NCI-H1092 treated with DMSO at 0.1 percent for 48 hours (cell line): ENCODE measurements at regions not wholly inside any gene's neighbourhood (a gene's known extent, or its start where the extent isn't known, plus 50 kb on each side); places are given as distances from the start of the nearest gene placed in this dataset.

Experiments used
- DNase-seq: peaks from one replicate; lab custom pipeline; 2025; lab: John Stamatoyannopoulos, UW

DNA sequence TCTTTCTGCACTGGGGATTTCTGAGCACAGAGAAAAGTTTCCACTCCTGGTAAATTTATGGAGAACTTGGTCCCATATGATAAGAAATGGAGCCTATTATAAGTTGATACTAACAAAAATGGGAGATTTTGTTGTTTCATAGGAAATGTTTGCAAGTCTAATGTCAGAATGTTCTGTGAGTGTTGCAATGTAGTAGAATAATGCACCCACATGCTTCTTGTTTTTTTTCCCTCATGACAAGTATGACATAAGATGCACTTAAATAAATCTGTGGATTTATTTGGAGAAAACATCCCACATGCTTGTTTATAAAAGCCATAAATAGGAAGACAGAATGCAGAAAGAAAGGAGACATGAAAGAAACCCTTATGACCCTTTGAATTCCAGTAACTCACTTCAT lies 50.8 kb upstream of the KCNJ6 start:
- no peak for DNase-seq

DNA sequence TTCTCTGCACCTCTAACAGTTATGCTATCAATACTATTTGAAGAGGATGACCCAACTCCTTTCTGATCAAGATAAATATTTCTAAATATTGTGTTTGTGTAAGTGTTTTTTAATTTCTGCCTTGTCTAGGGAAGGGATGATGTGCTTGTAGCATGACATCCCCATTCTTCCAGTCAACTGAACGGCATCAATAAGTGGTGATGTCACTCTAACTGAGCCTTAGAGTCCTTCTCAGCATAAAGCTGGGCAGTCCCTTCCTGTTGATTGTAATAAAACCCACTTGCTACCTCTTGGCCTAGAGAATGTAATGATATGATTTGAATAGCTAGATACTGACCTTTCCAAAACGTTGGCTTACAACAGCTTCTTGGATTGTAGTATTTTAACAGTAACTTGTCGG lies 52.5 kb upstream of the KCNJ6 start:
- DNase-seq, result no peak

DNA sequence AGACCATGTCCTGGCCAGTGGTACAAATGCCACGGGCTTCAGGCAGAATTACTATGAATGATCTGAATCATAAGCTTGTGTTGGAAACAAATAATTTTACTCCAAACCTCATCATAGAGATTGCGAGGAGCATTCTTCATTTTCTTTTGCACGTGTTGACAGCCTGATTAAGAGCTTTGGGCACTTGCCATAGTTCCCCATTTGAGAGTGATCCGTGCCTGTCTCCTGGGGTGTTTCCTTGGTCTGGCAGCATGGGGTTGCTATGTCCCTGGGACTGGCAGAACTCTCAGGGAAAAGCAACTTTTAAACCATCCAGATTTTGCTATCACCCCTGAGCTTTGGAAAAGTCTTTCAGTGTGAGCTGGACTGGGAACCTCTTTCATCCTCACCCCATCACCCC lies 54.3 kb upstream of the KCNJ6 start:
- DNase-seq, result no peak

DNA sequence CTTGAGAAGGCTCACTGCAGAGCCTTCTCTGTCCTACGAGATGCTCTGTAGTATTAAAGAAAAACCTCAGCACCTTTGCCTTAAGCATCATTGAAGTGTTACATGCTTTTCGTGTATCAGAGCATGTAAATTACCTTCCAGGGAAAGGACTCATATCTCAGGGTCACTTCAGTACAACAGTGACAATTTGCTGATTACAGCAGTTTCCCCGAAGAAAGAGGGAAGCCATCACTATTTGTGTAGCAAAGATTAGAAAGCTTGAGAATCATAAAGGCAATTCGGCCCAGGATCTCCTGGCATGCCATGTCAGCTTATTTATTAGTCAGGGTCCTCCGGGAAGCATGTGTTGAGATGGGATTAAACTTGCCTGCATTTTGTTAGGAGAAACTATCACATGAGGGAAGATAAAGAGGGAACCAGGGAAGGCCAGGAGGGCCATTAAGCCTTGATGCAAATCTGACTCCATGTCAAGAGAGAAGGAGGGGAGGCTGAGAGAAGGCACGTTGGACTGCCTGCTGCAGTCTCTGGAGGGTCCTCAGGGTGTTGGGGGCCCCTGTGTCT lies 55.2 kb upstream of the KCNJ6 start:
- DNase-seq, result no peak

DNA sequence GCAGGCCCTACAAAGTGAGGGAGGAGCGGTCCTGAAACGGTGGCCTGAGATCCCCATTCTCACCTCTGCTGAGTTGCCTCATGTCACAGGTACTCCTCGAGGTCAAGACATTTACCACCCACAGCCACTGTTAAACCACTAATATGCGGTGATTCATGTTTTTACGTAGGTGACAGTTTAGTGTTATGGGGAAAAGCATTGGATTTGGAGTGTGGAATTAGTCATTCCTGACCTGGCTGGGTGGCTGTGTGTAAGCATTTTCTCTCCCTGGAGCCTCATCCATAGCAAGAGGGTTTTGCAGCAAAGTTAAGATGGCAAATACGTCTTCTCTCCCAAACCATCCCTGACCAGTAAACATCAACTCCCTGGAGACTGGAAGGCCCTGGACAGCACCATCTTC lies 57.8 kb upstream of the KCNJ6 start:
- no peak for DNase-seq

DNA sequence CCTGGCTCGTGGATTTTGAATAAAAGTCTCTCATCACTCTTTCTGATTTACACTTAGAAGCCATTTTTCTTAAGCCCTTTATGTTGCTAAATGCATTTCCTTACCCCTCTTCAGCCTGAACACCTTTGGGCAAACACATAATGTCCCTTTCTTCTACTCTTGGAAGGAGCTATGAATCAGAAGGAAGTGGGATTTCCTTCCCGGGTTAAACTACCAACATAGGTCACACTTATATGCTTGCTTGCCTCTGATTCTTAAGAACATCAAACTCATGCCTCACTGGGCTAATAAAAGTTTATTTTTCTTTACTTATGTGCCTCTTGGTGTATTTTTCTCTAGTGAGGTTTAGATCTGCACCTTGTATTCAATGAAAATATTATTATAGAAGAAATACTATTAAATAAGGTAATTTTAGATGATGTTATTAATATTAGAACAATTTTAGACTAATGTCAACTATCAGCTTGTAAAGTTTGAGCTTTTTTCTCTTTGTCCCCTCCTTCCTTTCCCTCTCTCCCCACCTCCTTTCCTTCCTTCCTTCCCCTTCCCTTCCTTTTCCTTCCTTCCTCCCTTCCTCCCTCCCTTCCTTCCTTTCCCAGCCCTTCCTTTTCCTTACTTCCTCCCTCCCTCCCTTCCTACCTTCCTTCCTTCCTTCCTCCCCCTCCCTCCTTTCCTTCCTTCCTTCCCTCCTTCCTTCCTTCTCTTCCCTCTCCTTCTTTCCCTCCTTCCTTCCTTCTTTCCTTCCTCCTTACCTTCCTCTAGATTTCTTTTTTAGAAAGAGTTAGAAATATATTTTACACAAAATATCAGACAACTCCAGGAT lies 66.5 kb upstream of the KCNJ6 start:
- DNase-seq, result no peak

DNA sequence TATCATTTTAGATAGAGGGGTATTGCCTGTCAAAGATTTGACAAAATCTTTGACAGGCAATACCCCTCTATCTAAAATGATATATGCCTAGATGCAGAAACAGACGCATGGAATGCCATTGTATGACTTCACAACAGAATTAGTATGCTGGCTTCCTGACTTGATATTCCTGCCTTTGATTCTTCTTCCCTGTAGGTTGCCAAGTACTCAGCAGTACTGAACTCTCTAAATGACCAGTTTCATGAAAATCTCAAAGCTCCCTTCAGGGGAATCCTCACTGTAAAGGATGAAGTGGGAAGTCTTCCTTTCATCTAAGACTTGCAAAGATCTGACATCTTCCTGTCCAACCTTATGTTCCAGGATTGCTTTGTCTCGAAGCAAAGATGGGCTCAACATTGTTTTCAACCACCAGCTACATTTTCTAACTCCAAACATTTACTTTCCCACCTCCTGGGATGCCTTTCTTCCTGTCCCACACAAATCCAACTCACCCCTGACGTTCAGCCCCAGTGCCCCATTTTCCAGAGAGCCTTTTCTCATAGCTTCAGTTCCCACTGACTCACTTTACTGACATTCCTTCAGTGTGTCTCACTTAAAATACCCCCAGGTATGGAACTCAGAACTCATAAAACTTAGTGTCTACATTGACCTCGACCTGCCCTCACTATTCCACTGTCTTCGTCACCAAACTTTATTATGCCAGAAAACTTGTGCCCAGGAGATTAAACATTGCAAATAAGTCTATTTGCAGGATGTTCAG lies 67.3 kb upstream of the KCNJ6 start:
- no peak for DNase-seq

DNA sequence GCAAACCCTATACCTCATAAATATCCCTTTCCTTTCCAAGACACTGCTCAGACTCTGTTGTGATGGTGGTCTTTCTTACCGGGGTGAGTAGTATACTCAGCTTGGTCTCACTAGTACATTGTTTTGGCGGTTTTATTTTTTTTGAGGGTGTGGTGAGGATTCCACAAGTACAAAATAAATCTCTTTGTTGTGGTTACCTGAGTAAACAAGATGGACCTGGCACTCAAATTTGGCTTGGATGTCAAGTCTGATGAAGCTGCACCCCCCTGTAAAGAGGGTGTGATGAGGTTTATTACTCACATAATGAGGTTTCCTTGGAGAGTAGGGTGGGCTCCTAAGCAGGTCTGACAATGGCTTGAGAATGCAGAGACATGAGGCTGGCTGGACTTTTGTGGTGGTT lies 68.2 kb upstream of the KCNJ6 start:
- DNase-seq, result no peak

DNA sequence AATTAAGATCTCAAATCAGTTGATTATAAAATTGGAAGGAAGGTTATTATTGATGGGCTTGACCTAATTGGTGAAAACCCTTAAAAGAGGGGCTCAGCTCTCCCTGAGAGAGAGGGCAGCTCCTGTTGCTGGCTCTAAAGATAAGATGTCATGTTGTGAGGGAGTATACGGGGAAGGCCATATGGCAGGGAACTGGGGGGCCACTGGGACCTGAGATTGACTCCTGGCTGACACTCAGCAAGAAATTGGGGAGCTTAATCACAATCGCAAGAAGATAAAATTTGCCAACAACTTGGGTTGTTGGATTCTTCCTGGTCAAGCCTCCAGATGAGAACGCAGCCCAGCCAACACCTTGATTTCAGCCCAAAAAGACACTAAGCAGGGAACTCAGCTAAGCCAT lies 69.7 kb upstream of the KCNJ6 start:
- no peak for DNase-seq

DNA sequence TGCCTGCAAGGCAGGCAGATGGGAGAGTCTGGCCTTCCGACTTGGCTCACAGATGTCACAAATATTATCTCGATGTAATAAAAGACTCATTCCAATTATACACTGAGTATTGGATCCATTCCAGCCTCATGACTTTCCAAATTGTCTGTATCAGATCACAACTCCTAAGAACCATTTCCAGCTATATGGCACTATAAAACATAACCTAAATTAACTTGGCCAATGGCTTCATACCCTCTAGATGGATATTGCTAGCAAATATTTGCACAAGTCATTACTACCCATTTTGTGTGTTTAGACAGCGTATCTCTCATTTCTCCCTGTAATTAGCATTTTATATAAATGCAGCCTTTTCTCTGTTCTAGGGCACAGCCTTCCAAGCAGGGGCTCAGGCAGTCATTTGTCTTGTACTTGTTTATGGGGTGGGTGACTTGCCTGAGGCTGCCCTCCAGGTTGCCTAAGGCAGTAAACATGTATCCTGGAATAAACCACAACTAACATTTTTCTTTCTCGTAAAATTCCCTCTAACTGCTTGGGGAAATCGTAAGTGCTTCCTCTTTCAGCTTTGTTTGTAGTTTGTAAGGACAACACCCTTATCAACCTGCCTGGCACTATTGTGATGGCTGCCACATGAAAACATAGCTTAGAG lies 70.6 kb upstream of the KCNJ6 start:
- peak; percentile 100 for DNase-seq

DNA sequence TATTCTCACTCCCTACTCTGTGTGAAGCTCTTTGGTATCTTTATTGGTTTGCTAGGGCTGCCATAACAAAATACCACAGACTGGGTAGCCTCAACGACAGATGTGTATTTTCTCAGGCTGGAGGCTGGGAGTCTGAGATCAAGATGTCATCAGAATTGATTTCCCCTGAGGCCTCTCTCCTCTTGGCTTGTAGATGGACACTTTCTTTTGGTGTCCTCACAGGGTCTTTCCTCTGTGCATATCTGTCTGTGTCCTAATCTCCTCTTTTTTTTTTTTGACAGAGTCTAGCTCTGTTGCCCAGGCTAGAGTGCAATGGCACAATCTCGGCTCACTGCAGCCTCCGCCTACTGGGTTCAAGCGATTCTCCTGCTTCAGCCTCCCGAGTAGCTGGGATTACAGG lies 71.4 kb upstream of the KCNJ6 start:
- no peak for DNase-seq

DNA sequence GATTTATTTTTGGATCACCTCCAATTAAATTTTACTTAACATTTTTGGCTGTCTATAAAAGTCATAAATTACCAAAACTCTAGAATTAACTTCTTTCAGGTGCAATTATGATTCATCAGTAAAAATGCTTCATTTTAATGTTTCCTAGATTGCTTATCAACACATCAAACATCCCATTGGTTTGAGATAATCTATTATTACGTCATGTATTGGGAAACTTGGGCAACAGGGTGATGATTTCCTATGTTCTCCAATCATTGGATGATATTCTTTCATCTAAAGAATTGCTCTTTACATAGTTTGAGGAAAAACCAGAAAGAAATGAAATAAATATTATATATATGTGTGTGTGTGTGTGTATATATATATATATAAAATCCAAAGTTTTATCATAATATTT lies 76.8 kb upstream of the KCNJ6 start:
- no peak for DNase-seq

DNA sequence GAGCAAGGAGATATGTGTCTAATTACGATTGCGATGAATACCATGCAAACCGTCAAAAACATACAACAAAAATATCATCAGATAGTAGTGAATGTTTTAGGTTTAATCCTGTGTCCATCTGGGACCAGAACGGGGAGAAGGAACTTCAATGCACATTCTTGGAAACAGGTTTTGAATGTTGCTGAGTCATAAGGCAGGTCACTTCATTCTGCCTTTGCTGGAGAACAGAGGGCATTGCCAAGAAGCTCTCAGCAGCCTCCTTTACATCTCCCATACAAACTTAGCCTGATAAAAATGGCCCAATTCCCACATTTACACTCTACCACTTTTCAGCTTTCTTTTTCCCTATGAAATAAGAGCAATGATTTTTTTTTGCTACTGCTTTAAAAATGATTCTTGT lies 78.0 kb upstream of the KCNJ6 start:
- no peak for DNase-seq

DNA sequence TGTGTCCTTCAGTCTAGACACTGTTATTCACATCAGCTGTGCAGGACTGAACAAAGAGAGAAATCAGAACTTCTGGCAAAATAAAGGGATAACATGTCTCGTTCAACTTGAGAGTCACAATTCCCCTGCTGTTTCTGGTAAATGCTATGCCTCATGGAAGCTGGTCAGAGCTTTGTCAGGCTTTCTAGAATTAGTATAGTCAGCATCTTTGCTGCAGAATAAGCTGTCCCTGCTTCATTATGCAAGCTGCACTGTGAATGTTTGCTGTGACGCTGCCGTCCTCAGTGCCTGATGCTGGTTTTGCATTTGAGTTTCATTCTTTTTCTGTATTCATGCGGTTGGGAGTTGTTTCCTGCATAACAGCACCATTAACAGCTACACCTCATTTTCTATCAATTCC lies 96.4 kb upstream of the KCNJ6 start:
- no peak for DNase-seq

DNA sequence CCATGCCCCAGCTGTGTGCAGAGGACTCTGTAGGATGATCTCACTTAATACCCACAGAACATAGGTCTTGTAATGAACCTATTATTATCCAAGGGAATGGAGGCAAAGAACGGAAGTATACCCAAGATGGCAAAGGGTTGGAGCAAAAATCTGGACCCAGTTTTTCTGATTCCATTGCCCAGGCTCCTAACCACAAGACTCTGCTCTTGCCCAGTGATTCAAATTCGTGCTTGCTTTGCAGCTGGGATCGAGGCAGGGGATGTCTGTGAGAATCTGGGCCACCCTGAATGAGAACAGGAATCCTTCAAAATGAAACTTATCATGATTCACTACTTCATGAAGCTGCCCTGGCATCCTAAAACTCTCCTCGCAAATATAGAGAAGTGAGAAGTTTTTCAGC lies 97.5 kb upstream of the KCNJ6 start:
- DNase-seq, result no peak

DNA sequence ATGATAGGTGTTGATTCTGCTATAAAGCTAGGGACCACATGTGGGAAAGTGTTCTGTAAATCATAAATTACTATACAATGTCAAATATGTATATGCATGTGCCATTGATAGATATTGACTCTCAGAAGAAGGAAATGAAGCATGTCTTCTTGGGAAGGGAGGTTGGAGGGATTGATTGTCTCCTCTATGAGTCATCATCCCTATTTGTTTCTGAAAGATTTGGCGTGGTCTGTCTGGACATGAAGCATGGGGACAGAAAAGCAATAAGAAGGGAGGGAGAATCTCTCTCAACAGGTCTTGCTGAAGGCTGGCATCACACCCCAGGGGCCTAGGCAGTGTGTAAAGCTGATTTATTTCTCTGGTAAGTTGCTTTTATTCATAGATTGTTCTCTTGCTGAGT lies 98.0 kb upstream of the KCNJ6 start:
- DNase-seq, result no peak

DNA sequence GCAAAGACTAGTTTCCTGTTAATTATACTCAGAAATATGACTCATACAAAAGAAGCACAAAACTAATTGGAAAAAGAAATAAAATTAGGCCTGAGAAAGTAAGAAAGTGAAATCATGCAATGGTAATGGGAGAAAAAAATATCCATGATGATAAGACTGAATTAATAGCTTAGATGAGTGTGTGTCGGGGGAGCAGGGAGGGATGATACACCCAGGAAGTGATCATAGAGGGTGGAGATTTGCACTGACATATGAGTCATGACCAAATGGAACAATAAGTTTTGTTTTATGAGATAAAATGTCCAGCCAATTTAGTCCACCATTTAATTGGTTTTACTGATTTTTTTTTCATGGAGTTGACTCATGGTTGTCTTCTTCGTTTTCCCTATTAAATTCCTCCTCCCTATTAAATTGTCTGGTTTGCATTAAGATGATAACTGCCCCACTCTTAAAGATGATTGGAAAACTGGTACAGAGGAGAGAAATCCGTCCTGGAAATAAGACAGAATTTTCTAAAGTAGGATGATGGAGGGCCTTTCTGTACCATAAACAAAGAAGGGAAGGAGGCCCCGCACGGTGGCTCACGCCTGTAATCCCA lies 111.7 kb upstream of the KCNJ6 start:
- no peak for DNase-seq

DNA sequence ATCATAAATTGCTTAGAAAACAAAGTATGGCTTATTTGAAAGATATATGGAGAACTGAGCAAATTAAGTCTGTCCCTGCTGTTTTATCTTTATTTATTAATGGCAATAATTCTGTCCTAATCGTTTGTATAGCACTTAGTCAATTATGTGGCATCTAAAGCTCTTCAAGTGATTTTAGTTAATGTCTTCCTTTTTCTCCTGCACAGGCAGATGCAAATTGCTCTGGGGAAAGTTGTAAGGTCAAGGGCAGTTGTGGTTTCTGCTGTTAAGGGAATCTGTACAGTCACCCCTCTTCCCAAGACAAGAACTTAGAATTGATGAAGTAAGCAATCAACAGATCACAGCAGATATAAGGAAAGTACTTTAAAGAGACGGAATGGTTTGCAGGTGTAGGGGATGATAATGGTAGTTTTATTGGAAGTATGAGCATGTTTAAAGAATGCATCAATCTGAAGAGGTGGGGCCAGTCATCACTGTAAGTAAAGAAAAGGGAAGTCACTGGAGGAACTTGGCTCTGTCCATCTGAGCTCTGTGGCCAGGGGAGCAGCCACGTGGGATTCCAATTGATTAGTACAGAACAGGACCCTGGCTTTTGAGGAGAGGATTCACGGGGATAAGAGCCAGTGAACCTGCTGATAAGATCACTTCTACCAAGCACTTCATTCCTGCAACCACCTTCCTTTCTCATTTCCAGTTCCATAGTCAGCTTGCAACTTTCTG lies 116.0 kb upstream of the KCNJ6 start:
- DNase-seq, result no peak

DNA sequence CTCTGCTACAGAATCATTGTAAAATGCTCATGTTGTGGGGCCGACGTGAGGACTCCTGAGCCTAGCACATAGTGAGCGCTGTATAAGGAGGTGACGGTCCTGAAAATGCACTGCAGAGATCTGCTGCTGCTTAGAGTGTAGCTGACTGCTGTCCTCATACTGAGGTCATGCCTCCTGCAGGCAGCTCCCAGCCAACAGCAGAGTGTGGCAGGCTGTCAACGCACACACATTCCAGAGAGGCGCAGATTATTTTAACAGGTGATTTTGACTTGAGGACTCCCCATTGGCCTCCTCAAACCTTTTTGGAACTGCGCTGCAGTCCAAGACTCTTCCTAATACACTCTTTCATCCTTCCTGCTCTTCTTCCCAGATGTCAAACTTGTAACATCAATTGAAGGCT lies 119.8 kb upstream of the KCNJ6 start:
- no peak for DNase-seq

DNA sequence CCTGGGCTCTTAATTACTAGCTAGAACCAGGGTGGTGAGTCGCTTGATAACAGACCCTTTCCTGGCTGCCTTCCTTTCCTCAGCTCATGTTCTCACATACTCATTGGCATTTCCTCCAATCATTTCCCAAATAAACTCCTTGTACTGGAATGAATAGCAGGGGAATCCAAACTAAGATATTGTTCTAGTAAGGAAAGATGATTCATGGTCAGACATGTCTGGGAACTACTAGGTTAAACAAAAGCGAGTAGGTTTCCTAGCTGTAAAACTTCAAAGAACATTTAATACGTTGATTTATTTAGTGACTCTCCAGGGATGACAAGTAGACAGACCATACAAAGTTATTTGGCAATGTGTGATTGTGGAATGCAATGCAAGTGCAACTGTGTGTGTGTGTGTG lies 121.2 kb upstream of the KCNJ6 start:
- DNase-seq, result no peak

DNA sequence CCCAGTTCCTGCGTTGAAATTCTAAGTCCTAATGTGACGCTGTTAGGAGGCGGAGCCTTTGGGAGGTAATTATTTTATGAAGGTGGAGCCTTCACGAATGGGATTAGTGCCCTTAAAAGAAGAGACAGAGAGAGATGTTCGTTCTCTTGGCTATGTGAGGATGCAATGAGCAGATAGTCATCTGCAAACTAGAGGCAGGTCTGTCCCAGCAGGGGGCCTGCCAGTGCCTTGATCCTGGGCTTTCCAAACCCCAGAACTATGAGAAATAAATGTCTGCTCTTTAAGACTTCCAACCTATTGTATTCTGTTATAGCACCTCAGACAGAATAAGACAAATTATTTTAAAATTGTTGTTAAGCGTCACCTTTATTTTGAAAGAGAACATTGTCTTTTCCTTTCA lies 123.1 kb upstream of the KCNJ6 start:
- DNase-seq, result no peak

DNA sequence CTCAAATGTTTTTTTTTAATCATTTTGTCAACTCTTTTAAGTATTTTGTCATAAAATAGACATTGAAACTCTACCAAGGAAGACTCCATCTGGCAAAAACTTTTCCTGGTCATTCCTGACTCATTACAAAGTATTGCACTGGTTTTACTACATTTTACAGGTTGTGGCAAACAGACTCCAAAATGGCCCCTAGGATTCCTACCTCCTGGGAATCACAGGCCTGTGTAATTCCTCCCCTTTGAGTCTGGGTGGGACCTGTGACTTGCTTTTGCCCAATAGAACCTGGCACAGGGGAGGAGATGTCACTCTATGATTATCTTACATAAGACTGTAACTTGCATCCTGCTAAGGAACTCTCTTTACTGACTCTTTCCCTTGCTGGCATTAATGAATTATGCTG lies 123.6 kb upstream of the KCNJ6 start:
- no peak for DNase-seq
